Fibroblast of the aortic adventitia (primary cell): ENCODE measurements at regions not wholly inside any gene's neighbourhood (a gene's known extent, or its start where the extent isn't known, plus 50 kb on each side); places are given as distances from the start of the nearest gene placed in this dataset.

ENCODE experiments used
- DNase-seq: peaks from one replicate; pipeline ENCODE4 v3.0.0-alpha.2; 2010; ENCODE audit warnings: low read depth
- H3K4me3 ChIP-seq: 2 replicates; pipeline ENCODE4 v1.5.1; 2011; ENCODE audit warnings: low read depth, mild to moderate bottlenecking, control low read depth, low read length, moderate library complexity
- CTCF ChIP-seq: IDR thresholded peaks from 2 replicates; pipeline ENCODE4 v1.5.1; 2011; ENCODE audit warnings: mild to moderate bottlenecking, low read length, control low read depth, inconsistent platforms; ENCODE audit not compliant: insufficient read depth

DNA sequence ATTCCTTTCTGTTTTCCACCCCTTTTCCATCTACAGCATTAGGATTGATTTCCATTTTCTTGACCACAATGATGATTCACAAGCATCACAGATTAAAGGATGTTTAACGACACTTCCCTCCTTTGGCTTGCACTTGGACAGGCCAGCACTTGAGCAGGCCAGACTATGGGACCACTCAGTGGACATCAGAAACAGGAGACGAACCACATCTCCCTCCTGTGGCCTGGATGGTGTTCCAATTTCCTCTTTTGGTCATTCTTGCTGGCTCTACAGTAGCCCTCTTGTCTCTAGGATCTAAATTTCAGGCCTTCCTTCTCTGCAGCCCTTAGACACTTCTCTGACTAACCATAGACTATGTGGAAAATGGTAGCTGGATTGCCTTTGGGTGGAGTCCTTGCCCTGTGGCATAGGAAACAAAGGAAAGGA lies 78.8 kb upstream of the BOC start:
- no peak overlapping the region for H3K4me3 ChIP-seq
- DNase-seq = peak; percentile 56
- peak; percentile 4 for TF ChIP-seq CTCF

GRCh38 chr3:113133140-113133539 lies 78.2 kb upstream of the BOC start:
- no peak for DNase-seq
- no peak for TF ChIP-seq CTCF
- H3K4me3 ChIP-seq = no peak overlapping the region

DNA sequence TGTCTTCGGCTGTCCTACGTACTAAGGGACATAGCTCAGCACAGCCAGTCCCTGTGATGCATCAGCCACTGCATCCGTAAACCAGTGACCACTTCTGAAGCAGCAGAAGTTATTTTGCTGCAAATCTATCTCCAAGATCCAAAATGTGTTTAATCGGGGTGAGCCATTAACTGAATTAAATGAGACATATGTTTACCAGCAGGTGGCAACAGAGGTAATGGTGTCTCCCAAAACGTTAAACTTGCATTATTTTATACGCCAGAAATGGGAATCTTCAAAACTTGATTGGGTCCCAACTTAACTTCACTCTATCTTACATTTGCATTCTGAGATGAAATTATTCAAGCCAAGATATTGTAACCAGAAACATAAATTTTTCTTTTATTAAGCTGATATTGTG lies 75.3 kb upstream of the BOC start:
- DNase-seq = peak; percentile 61
- peak; percentile 54 for TF ChIP-seq CTCF
- no peak overlapping the region for H3K4me3 ChIP-seq

GRCh38 chr3:113136544-113136943 lies 74.8 kb upstream of the BOC start:
- H3K4me3 ChIP-seq = no peak overlapping the region
- no peak for DNase-seq
- no peak for TF ChIP-seq CTCF

DNA sequence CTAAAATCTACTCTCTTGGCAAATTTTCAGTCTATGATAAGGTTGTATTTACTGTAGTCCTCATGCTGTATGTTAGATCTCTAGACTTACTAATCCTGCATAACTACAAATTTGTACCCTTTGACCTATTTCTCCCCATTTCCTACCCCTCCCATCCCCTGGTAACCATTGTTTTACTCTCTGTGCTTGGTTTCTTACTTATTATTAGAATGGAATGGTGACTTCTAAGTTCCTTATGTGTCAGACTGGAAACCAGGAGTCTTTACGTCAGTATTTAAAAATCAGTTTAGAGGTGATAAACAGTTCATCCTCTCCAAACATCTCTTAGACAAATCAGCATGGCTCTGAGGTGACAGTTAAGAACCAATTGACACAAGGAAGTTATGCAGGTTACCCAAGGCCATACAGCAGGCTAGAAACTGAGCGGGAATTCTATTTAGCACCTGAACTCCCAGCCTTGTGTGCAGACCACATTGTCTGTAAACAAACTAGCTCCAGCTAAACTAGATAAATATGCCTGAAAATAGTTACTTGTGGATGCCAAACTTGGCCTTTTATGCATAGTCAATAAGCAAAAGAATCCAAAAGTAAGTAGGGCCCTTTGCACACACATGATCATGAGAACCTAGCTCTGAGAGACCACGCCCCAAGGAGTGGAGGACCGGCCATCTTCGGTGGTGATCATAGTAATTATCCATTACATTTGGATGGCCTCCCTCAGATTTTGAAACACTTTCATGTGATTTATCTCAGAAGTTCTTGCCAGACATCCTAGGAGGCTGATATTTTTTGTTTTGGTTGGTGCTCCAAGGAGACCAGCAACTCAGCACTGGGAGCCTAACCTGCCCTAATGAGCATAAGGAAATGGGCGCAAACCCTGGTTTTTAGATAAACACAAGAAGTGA lies 72.3 kb upstream of the BOC start:
- TF ChIP-seq CTCF = no peak
- DNase-seq = no peak
- H3K4me3 ChIP-seq = no peak overlapping the region

DNA sequence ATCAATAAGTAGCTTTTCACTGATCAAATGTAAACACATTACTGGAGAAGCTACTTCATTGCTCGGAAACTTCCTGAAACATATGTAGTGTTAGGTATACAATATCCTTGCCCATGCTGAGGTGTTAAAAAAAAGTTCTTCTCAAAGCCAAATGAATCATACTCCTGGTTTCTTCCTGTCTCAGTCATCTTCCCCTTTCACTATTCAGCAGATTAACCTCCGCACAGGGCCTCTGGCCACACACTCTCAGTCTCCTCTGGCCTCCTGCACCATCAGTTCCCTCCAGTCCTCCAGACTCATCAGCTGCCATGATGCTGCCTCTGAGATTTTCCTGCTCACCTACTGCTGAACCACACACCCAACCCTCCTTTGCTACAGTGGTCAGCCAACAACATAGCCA lies 70.5 kb upstream of the BOC start:
- no peak for DNase-seq
- no peak for TF ChIP-seq CTCF
- no peak overlapping the region for H3K4me3 ChIP-seq
